ENCODE measurements at regions not wholly inside any gene's neighbourhood (a gene's known extent, or its start where the extent isn't known, plus 50 kb on each side); places are given as distances from the start of the nearest gene placed in this dataset.

- TF ChIP-seq MYC (IDR thresholded peaks at IDR 0.05; ENCODE audit: borderline replicate concordance, low read length) (no peak), ELK1 (IDR thresholded peaks at IDR 0.05; ENCODE audit: low read depth, low read length) (no peak), JUN (IDR thresholded peaks at IDR 0.05) (no peak), REST (IDR thresholded peaks at IDR 0.05) (no peak), RARB (CRISPR knock-in tag; IDR thresholded peaks at IDR 0.05) (no peak), E2F6 (IDR thresholded peaks at IDR 0.05; ENCODE audit: borderline replicate concordance, low read depth) (no peak), NFE2L2 (conservative IDR thresholded peaks at IDR 0.05; ENCODE audit: low read length) (no peak), FOSL2 (IDR thresholded peaks at IDR 0.05) (no peak), FOSL2 (CRISPR knock-in tag; IDR thresholded peaks at IDR 0.05) (no peak), HDAC2 (IDR thresholded peaks at IDR 0.05) (no peak)
- CTCF ChIA-PET = no interaction called here
- ATAC-seq (no peak), FAIRE-seq (no peak), DNase-seq (ENCODE audit: low read depth in 1 of 2, low spot score in 1 of 2) (no peak)
- Histone ChIP-seq H3K4me1 (no peaks in the 10 kb centered on the region), H3K4me3 (no peak overlapping the region), H3K9me3 (no peaks in the 10 kb centered on the region), H3K4me2 (no peak overlapping the region), H3K27ac (no peak overlapping the region)
- WGBS (ENCODE audit: missing lambda C conversion rate) = 71% methylated on average over 2 of the region's 2 CpGs
- POLR2A ChIA-PET = no interaction called here
These were observed 328.4 kb downstream of the PRL start for GRCh38 chr6:21968411-21968810.

- FAIRE-seq (no peak), ATAC-seq (no peak), DNase-seq (ENCODE audit: low read depth in 1 of 2, low spot score in 1 of 2) (no peak)
- WGBS (ENCODE audit: missing lambda C conversion rate) = 81% methylated on average over 4 of the region's 4 CpGs
- no peak overlapping the region for H3K27ac ChIP-seq
- H3K4me3 ChIP-seq = no peak overlapping the region
- TF ChIP-seq ZC3H11A (IDR thresholded peaks at IDR 0.05) = no peak
- TF ChIP-seq MAFK (IDR thresholded peaks at IDR 0.05; ENCODE audit: partially characterized antibody) = no peak
- TF ChIP-seq CHD2 (IDR thresholded peaks at IDR 0.05; ENCODE audit: low read length, partially characterized antibody) = no peak
- no peak for TF ChIP-seq RFX5 (IDR thresholded peaks at IDR 0.05)
- no peak for TF ChIP-seq HDAC2 (IDR thresholded peaks at IDR 0.05)
- TF ChIP-seq NR3C1 (IDR thresholded peaks at IDR 0.05) = no peak
- no peak for TF ChIP-seq ZFP36 (IDR thresholded peaks at IDR 0.05; ENCODE audit: borderline replicate concordance, partially characterized antibody)
- no peak for TF ChIP-seq EHF (CRISPR knock-in tag; IDR thresholded peaks at IDR 0.05)
- no peak for TF ChIP-seq JUNB (IDR thresholded peaks at IDR 0.05)
- TF ChIP-seq MAX (IDR thresholded peaks at IDR 0.05) = no peak
- TF ChIP-seq ATOH8 (CRISPR knock-in tag; IDR thresholded peaks at IDR 0.05; ENCODE audit: low read depth) = no peak
- TF ChIP-seq FOSL2 (IDR thresholded peaks at IDR 0.05) = no peak
- no peak for TF ChIP-seq FOSL2 (CRISPR knock-in tag; IDR thresholded peaks at IDR 0.05)
- TF ChIP-seq CHD4 (IDR thresholded peaks at IDR 0.05; ENCODE audit: borderline replicate concordance) = no peak
- CTCF ChIA-PET = no interaction called here
- H3K4me2 ChIP-seq = no peak overlapping the region
- no peaks in the 10 kb centered on the region for H3K4me1 ChIP-seq
- no peaks in the 10 kb centered on the region for H3K9me3 ChIP-seq
- POLR2A ChIA-PET = no interaction called here
These were observed 327.6 kb downstream of the PRL start for GRCh38 chr6:21969192-21969591.

Measured in A549 (cell line).